IPS-NIHi7 (cell line): ENCODE measurements at regions not wholly inside any gene's neighbourhood (a gene's known extent, or its start where the extent isn't known, plus 50 kb on each side); places are given as distances from the start of the nearest gene placed in this dataset.

Experiments used
- DNase-seq: peaks from one replicate; pipeline ENCODE4 v3.0.0; 2012; ENCODE audit warnings: mixed read lengths; ENCODE audit errors: extremely low spot score

- DNase-seq: no peak
Observed at GRCh38 chr3:46113608-46114007, 86.3 kb upstream of the XCR1 start.

- DNase-seq: no peak
Observed at GRCh38 chr3:46112984-46113383, 85.7 kb upstream of the XCR1 start.

- DNase-seq: no peak
Observed at GRCh38 chr3:46112296-46112695, 85.0 kb upstream of the XCR1 start.

GRCh38 chr3:46110701-46111493, 83.6 kb upstream of the XCR1 start:
- no peak for DNase-seq

- no peak for DNase-seq
Observed at GRCh38 chr3:46107682-46108081, 80.4 kb upstream of the XCR1 start.

GRCh38 chr3:46105306-46105919, 78.1 kb upstream of the XCR1 start:
- no peak for DNase-seq

GRCh38 chr3:46104706-46105105, 77.4 kb upstream of the XCR1 start:
- no peak for DNase-seq

- DNase-seq: no peak
Observed at GRCh38 chr3:46102780-46103130, 75.5 kb upstream of the XCR1 start.

- DNase-seq: no peak
Observed at GRCh38 chr3:46102059-46102779, 74.9 kb upstream of the XCR1 start.

- DNase-seq: no peak
Observed at GRCh38 chr3:46100812-46101211, 73.5 kb upstream of the XCR1 start.

- DNase-seq: no peak
Observed at GRCh38 chr3:46098319-46098761, 71.1 kb upstream of the XCR1 start.

- no peak for DNase-seq
Observed at GRCh38 chr3:46097691-46098241, 70.5 kb upstream of the XCR1 start.

- no peak for DNase-seq
Observed at GRCh38 chr3:46096781-46097180, 69.5 kb upstream of the XCR1 start.

GRCh38 chr3:46096336-46096735, 69.1 kb upstream of the XCR1 start:
- no peak for DNase-seq

GRCh38 chr3:46095307-46095706, 68.0 kb upstream of the XCR1 start:
- DNase-seq: no peak

- no peak for DNase-seq
Observed at GRCh38 chr3:46094506-46094905, 67.2 kb upstream of the XCR1 start.

- no peak for DNase-seq
Observed at GRCh38 chr3:46093966-46094365, 66.7 kb upstream of the XCR1 start.

GRCh38 chr3:46093327-46093942, 66.2 kb upstream of the XCR1 start:
- no peak for DNase-seq

- no peak for DNase-seq
Observed at GRCh38 chr3:46092702-46093080, 65.4 kb upstream of the XCR1 start.

- DNase-seq: no peak
Observed at GRCh38 chr3:46091741-46092701, 64.7 kb upstream of the XCR1 start.

GRCh38 chr3:46091046-46091445, 63.8 kb upstream of the XCR1 start:
- DNase-seq: no peak
